HG02610 (cell line): ENCODE measurements at regions not wholly inside any gene's neighbourhood (a gene's known extent, or its start where the extent isn't known, plus 50 kb on each side); places are given as distances from the start of the nearest gene placed in this dataset.

Experiments
- ATAC-seq: cut with Tn5 transposase; IDR thresholded peaks from one replicate; pipeline ENCODE4 v1.9.1; 2021; ENCODE audit warnings: mild to moderate bottlenecking, moderate library complexity; ENCODE audit not compliant: unreplicated experiment

GRCh38 chr18:56323673-56324072 lies 314.7 kb downstream of the TXNL1 start:
- ATAC-seq = no peak

- no peak for ATAC-seq
These were observed 316.0 kb downstream of the TXNL1 start for GRCh38 chr18:56322406-56322805.

GRCh38 chr18:56321470-56321869 lies 316.9 kb downstream of the TXNL1 start:
- ATAC-seq = no peak

GRCh38 chr18:56319953-56320352 lies 318.4 kb downstream of the TXNL1 start:
- ATAC-seq = peak; percentile 45

GRCh38 chr18:56316727-56317126 lies 321.7 kb downstream of the TXNL1 start:
- no peak for ATAC-seq

GRCh38 chr18:56315363-56315762 lies 323.0 kb downstream of the TXNL1 start:
- ATAC-seq = no peak

GRCh38 chr18:56314396-56314795 lies 324.0 kb downstream of the TXNL1 start:
- ATAC-seq = no peak

- peak; percentile 74 for ATAC-seq
These were observed 325.6 kb downstream of the TXNL1 start for GRCh38 chr18:56312551-56313335.

GRCh38 chr18:56309104-56309503 lies 329.3 kb downstream of the TXNL1 start:
- no peak for ATAC-seq

GRCh38 chr18:56307354-56308170 lies 330.8 kb downstream of the TXNL1 start:
- no peak for ATAC-seq

- no peak for ATAC-seq
These were observed 331.6 kb downstream of the TXNL1 start for GRCh38 chr18:56306797-56307196.

GRCh38 chr18:56305583-56305982 lies 332.8 kb downstream of the TXNL1 start:
- ATAC-seq = no peak

GRCh38 chr18:56302156-56302555 lies 336.2 kb downstream of the TXNL1 start:
- ATAC-seq = no peak

- no peak for ATAC-seq
These were observed 338.7 kb downstream of the TXNL1 start for GRCh38 chr18:56299740-56300139.

GRCh38 chr18:56298935-56299334 lies 339.5 kb downstream of the TXNL1 start:
- no peak for ATAC-seq

GRCh38 chr18:56296381-56296780 lies 342.0 kb downstream of the TXNL1 start:
- no peak for ATAC-seq

GRCh38 chr18:56294484-56295183 lies 343.8 kb downstream of the TXNL1 start:
- no peak for ATAC-seq

GRCh38 chr18:56291294-56291693 lies 347.1 kb downstream of the TXNL1 start:
- no peak for ATAC-seq

- ATAC-seq = no peak
These were observed 349.0 kb downstream of the TXNL1 start for GRCh38 chr18:56289381-56289780.

GRCh38 chr18:56286775-56287325 lies 351.5 kb downstream of the TXNL1 start:
- no peak for ATAC-seq

- ATAC-seq = no peak
These were observed 352.9 kb downstream of the TXNL1 start for GRCh38 chr18:56285387-56286065.
